H1 (cell line): ENCODE measurements at regions not wholly inside any gene's neighbourhood (a gene's known extent, or its start where the extent isn't known, plus 50 kb on each side); places are given as distances from the start of the nearest gene placed in this dataset.

Experiments
- CTCF ChIA-PET: fragments of 300-600 bp; sonication (Branson Sonifier 250); formaldehyde crosslinking; loops from one replicate; lab custom pipeline; 2021; ENCODE audit not compliant: partially characterized antibody; lab: Charles Lee
- POLR2A ChIA-PET: fragments of 300-600 bp; sonication (Branson Sonifier 250); formaldehyde crosslinking; loops from one replicate; lab custom pipeline; 2021; ENCODE audit warnings: inconsistent platforms; ENCODE audit not compliant: partially characterized antibody; lab: Charles Lee
- DNase-seq, 2 experiments: peaks; one replicate each; pipeline versions ENCODE4 v3.0.0 to v3.0.0-alpha.2; 2010 to 2022; ENCODE audit warnings: low spot score in 2 of 2, low read depth in 1 of 2, mixed read lengths in 1 of 2
- FAIRE-seq: peaks from 2 replicates; lab custom pipeline; 2011; peaks lifted over from hg19 to GRCh38; lab: Jason Lieb, UNC
- H2AFZ ChIP-seq: 2 replicates; pipeline ENCODE4 v1.8.1; 2012; ENCODE audit warnings: low read length, inconsistent platforms
- H2AK5ac ChIP-seq: 2 replicates; pipeline ENCODE4 v1.6.1; 2013; ENCODE audit warnings: low read depth, low read length
- H2BK120ac ChIP-seq: replicated peaks from 2 replicates; pipeline ENCODE3; 2013; ENCODE audit warnings: low read depth, low read length, inconsistent platforms
- H2BK12ac ChIP-seq: 2 replicates; pipeline ENCODE4 v1.6.1; 2013; ENCODE audit warnings: low read depth, low read length
- H2BK15ac ChIP-seq: 2 replicates; pipeline ENCODE4 v1.6.1; 2013; ENCODE audit warnings: low read length
- H2BK20ac ChIP-seq: 2 replicates; pipeline ENCODE4 v1.6.1; 2013; ENCODE audit warnings: low read length
- H2BK5ac ChIP-seq: 2 replicates; pipeline ENCODE4 v1.6.1; 2013; ENCODE audit warnings: low read depth, low read length
- H3K14ac ChIP-seq: 2 replicates; pipeline ENCODE4 v1.6.1; 2013; ENCODE audit warnings: inconsistent platforms; ENCODE audit not compliant: insufficient read length
- H3K18ac ChIP-seq: 2 replicates; pipeline ENCODE4 v1.6.1; 2013; ENCODE audit warnings: low read length; ENCODE audit errors: extremely low read depth
- H3K23ac ChIP-seq: 2 replicates; pipeline ENCODE4 v1.6.1; 2013; ENCODE audit warnings: inconsistent platforms; ENCODE audit not compliant: insufficient read length
- H3K23me2 ChIP-seq: 2 replicates; pipeline ENCODE4 v1.6.1; 2013; ENCODE audit warnings: low read depth, low read length
- H3K27ac ChIP-seq: 2 replicates; pipeline ENCODE4 v1.6.1; 2011; ENCODE audit warnings: low read depth, low read length, inconsistent platforms
- H3K27me3 ChIP-seq, 4 experiments: replicated peaks in 1 of 4; 1 replicate in 1 of 4; 2 replicates in 3 of 4; pipeline versions ENCODE4 v1.6.1 to v1.8.1; 2011 to 2013; ENCODE audit warnings: low read length in 3 of 4, mild to moderate bottlenecking in 3 of 4, inconsistent platforms in 2 of 4, mixed read lengths in 2 of 4, moderate library complexity in 1 of 4; ENCODE audit not compliant: control insufficient read depth in 3 of 4, insufficient read depth in 3 of 4; ENCODE audit errors: extremely low read depth in 1 of 4
- H3K36me3 ChIP-seq, 4 experiments: 2 replicates each; pipeline versions ENCODE4 v1.6.1 to v1.8.1; 2011 to 2013; ENCODE audit warnings: mild to moderate bottlenecking in 4 of 4, low read length in 3 of 4, moderate library complexity in 2 of 4, control low read depth in 1 of 4, inconsistent platforms in 1 of 4; ENCODE audit not compliant: insufficient read depth in 4 of 4, control insufficient read depth in 2 of 4
- H3K4ac ChIP-seq: replicated peaks from 2 replicates; pipeline ENCODE3; 2013; ENCODE audit warnings: low read length, low read depth, mixed read lengths, inconsistent platforms; ENCODE audit not compliant: insufficient read length
- H3K4me1 ChIP-seq, 4 experiments: replicated peaks in 1 of 4; 1 replicate in 1 of 4; 2 replicates in 3 of 4; pipeline versions ENCODE4 v1.6.1 to v1.8.1; 2011 to 2013; ENCODE audit warnings: low read length in 3 of 4, inconsistent platforms in 2 of 4, mixed read lengths in 1 of 4; ENCODE audit not compliant: insufficient read depth in 4 of 4, control insufficient read depth in 3 of 4
- H3K4me2 ChIP-seq, 2 experiments: 2 replicates each; pipeline versions ENCODE4 v1.6.1 to v1.8.1; 2011 to 2013; ENCODE audit warnings: low read depth in 2 of 2, low read length in 2 of 2, control low read depth in 1 of 2, inconsistent platforms in 1 of 2, mild to moderate bottlenecking in 1 of 2; ENCODE audit not compliant: insufficient read depth in 1 of 2
- H3K4me3 ChIP-seq, 4 experiments: fragments of 200-600, 300-600 bp in 1 of 4; sonication (generic), shearing (Covaris generic), sonication (Bioruptor Twin) in 1 of 4; 2 replicates each; pipeline versions ENCODE4 v1.5.1 to v1.8.1; 2011 to 2016; ENCODE audit warnings: low read length in 4 of 4, low read depth in 3 of 4, control low read depth in 2 of 4, inconsistent platforms in 2 of 4, mild to moderate bottlenecking in 2 of 4, mixed read lengths in 1 of 4, moderate library complexity in 1 of 4; ENCODE audit not compliant: insufficient read depth in 2 of 4; ENCODE audit errors: extremely low read depth in 1 of 4
- H3K56ac ChIP-seq: replicated peaks from 2 replicates; pipeline ENCODE3; 2013; ENCODE audit warnings: low read depth, mild to moderate bottlenecking, mixed read lengths, low read length, inconsistent platforms; ENCODE audit not compliant: insufficient read length
- H3K79me1 ChIP-seq: 2 replicates; pipeline ENCODE4 v1.6.1; 2013; ENCODE audit warnings: low read depth, low read length, control low read depth
- H3K79me2 ChIP-seq, 2 experiments: 2 replicates each; pipeline versions ENCODE4 v1.6.1 to v1.8.1; 2012 to 2013; ENCODE audit warnings: low read length in 2 of 2, mild to moderate bottlenecking in 2 of 2, inconsistent platforms in 1 of 2; ENCODE audit not compliant: insufficient read depth in 2 of 2, control insufficient read depth in 1 of 2
- H3K9ac ChIP-seq, 4 experiments: replicated peaks in 1 of 4; 1 replicate in 1 of 4; 2 replicates in 3 of 4; pipeline versions ENCODE4 v1.6.1 to v1.8.1; 2011 to 2013; ENCODE audit warnings: low read depth in 3 of 4, low read length in 3 of 4, control low read depth in 2 of 4, mild to moderate bottlenecking in 2 of 4, moderate library complexity in 2 of 4, inconsistent platforms in 1 of 4; ENCODE audit errors: extremely low read depth in 1 of 4
- H3K9me3 ChIP-seq, 2 experiments: 2 replicates each; pipeline versions ENCODE4 v1.6.1 to v1.8.1; 2012 to 2013; ENCODE audit warnings: mild to moderate bottlenecking in 2 of 2, moderate library complexity in 2 of 2, control low read depth in 1 of 2, inconsistent platforms in 1 of 2, low read depth in 1 of 2, low read length in 1 of 2, mixed read lengths in 1 of 2; ENCODE audit not compliant: insufficient read depth in 2 of 2
- H4K20me1 ChIP-seq, 2 experiments: replicated peaks in 1 of 2; 2 replicates each; pipeline versions ENCODE3 to v1.8.1; 2011 to 2013; ENCODE audit warnings: inconsistent platforms in 2 of 2, low read length in 2 of 2, mild to moderate bottlenecking in 1 of 2; ENCODE audit not compliant: insufficient read depth in 2 of 2, control insufficient read depth in 1 of 2
- H4K5ac ChIP-seq: 2 replicates; pipeline ENCODE4 v1.6.1; 2013; ENCODE audit warnings: low read length, low read depth, mixed read lengths, inconsistent platforms; ENCODE audit not compliant: insufficient read length
- H4K8ac ChIP-seq: 2 replicates; pipeline ENCODE4 v1.8.0; 2013; ENCODE audit warnings: mild to moderate bottlenecking, moderate library complexity, low read length, inconsistent platforms; ENCODE audit not compliant: insufficient read depth; ENCODE audit errors: extremely low read depth
- H4K91ac ChIP-seq: replicated peaks from 2 replicates; pipeline ENCODE3; 2013; ENCODE audit warnings: low read length, mixed read lengths, inconsistent platforms; ENCODE audit not compliant: insufficient read length
- BRCA1 ChIP-seq: IDR thresholded peaks from 2 replicates; pipeline ENCODE4 v1.6.1; 2012; ENCODE audit warnings: low read depth, low read length, improper control_type of control experiment
- JUN ChIP-seq: IDR thresholded peaks from 2 replicates; pipeline ENCODE4 v1.6.1; 2011; ENCODE audit warnings: low read depth, mild to moderate bottlenecking, improper control_type of control experiment, low read length
- KDM1A ChIP-seq: fragments of 200-600, 300-600 bp; sonication (generic); IDR thresholded peaks from 2 replicates; pipeline ENCODE4 v1.7.1; 2016; ENCODE audit warnings: mild to moderate bottlenecking, low read length, borderline replicate concordance
- POLR2AphosphoS5 ChIP-seq: IDR thresholded peaks from 2 replicates; pipeline ENCODE4 v1.6.1; 2011; ENCODE audit warnings: low read depth, low read length
- SUZ12 ChIP-seq: fragments of 200-600 bp; sonication (generic); IDR thresholded peaks from 2 replicates; pipeline ENCODE4 v1.6.1; 2012; ENCODE audit warnings: mild to moderate bottlenecking, inconsistent platforms, low read length, moderate library complexity, mixed read lengths
- WGBS, 2 experiments: shearing (Covaris generic) in 1 of 2; methylation state at CpG; one replicate each; pipeline versions ENCODE4 v1.1.6 to v1.1.7; 2013 to 2015; ENCODE audit warnings: low lambda C conversion rate in 2 of 2, mixed read lengths in 2 of 2, inconsistent platforms in 1 of 2, low coverage in 1 of 2, missing lambda C conversion rate in 1 of 2; ENCODE audit not compliant: insufficient replicate concordance in 2 of 2, insufficient coverage in 1 of 2, insufficient read length in 1 of 2; ENCODE audit errors: extremely low coverage in 1 of 2, missing lambda C conversion rate in 1 of 2; 5-methylcytosine and 5-hydroxymethylcytosine counted together
- TF ChIP-seq, protein P1 (sequence below), 3 experiments: IDR thresholded peaks; 1 replicate in 2 of 3; 2 replicates in 1 of 3; pipeline versions ENCODE4 v1.5.1 to v1.6.1; 2011; ENCODE audit warnings: low read length in 3 of 3, mild to moderate bottlenecking in 3 of 3, inconsistent platforms in 2 of 3, low read depth in 1 of 3, moderate library complexity in 1 of 3; ENCODE audit not compliant: insufficient read depth in 1 of 3; ENCODE audit errors: control extremely low read depth in 1 of 3

GRCh38 chr1:105585791-105586190 lies 1470.7 kb upstream of the PRMT6 start:
- H4K8ac ChIP-seq = no peak overlapping the region
- H3K4me1 ChIP-seq = no peaks in the 10 kb centered on the region
- H3K27ac ChIP-seq = no peak overlapping the region
- H2AK5ac ChIP-seq = no peak overlapping the region
- H3K79me1 ChIP-seq = no peaks in the 10 kb centered on the region
- no peaks in the 10 kb centered on the region for H3K23me2 ChIP-seq
- no peak overlapping the region for H2BK15ac ChIP-seq
- ChIA-PET POLR2A (no interaction called here), CTCF (no interaction called here)
- DNase-seq = no peak
- no peaks in the 10 kb centered on the region for H3K79me2 ChIP-seq
- H3K18ac ChIP-seq = no peak overlapping the region
- H3K56ac ChIP-seq = no peak overlapping the region
- no peaks in the 10 kb centered on the region for H4K20me1 ChIP-seq
- no peak overlapping the region; the same call in 1 of the 2 replicates for H2AFZ ChIP-seq
- no peak overlapping the region for H3K4ac ChIP-seq
- no peak overlapping the region for H2BK12ac ChIP-seq
- H3K27me3 ChIP-seq = no peaks in the 10 kb centered on the region
- no peak overlapping the region for H3K9ac ChIP-seq
- no peak overlapping the region for H2BK5ac ChIP-seq
- no peaks in the 10 kb centered on the region for H3K9me3 ChIP-seq
- no peak overlapping the region for H3K14ac ChIP-seq
- H4K91ac ChIP-seq = no peak overlapping the region
- H3K4me3 ChIP-seq = no peak overlapping the region
- H2BK120ac ChIP-seq = no peak overlapping the region
- H2BK20ac ChIP-seq = no peak overlapping the region
- no peaks in the 10 kb centered on the region for H3K36me3 ChIP-seq
- H4K5ac ChIP-seq = no peak overlapping the region
- FAIRE-seq = no peak
- no peak overlapping the region for H3K4me2 ChIP-seq
- 89% methylated on average over 2 of the region's 2 CpGs; no CpG with 5 or more reads in 1 of the 2 experiments for WGBS, 2 experiments
- H3K23ac ChIP-seq = no peak overlapping the region
- TF ChIP-seq JUN (no peak), POLR2AphosphoS5 (no peak), KDM1A (no peak), SUZ12 (no peak), BRCA1 (no peak)
- TF ChIP-seq, protein P1, sequence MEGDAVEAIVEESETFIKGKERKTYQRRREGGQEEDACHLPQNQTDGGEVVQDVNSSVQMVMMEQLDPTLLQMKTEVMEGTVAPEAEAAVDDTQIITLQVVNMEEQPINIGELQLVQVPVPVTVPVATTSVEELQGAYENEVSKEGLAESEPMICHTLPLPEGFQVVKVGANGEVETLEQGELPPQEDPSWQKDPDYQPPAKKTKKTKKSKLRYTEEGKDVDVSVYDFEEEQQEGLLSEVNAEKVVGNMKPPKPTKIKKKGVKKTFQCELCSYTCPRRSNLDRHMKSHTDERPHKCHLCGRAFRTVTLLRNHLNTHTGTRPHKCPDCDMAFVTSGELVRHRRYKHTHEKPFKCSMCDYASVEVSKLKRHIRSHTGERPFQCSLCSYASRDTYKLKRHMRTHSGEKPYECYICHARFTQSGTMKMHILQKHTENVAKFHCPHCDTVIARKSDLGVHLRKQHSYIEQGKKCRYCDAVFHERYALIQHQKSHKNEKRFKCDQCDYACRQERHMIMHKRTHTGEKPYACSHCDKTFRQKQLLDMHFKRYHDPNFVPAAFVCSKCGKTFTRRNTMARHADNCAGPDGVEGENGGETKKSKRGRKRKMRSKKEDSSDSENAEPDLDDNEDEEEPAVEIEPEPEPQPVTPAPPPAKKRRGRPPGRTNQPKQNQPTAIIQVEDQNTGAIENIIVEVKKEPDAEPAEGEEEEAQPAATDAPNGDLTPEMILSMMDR (IDR thresholded peaks at IDR 0.05; ENCODE audit: control extremely low read depth in 1 of 3, insufficient read depth in 1 of 3, low read depth in 1 of 3, low read length in 3 of 3) = no peak
